ENCODE measurements at regions not wholly inside any gene's neighbourhood (a gene's known extent, or its start where the extent isn't known, plus 50 kb on each side); places are given as distances from the start of the nearest gene placed in this dataset.

DNA sequence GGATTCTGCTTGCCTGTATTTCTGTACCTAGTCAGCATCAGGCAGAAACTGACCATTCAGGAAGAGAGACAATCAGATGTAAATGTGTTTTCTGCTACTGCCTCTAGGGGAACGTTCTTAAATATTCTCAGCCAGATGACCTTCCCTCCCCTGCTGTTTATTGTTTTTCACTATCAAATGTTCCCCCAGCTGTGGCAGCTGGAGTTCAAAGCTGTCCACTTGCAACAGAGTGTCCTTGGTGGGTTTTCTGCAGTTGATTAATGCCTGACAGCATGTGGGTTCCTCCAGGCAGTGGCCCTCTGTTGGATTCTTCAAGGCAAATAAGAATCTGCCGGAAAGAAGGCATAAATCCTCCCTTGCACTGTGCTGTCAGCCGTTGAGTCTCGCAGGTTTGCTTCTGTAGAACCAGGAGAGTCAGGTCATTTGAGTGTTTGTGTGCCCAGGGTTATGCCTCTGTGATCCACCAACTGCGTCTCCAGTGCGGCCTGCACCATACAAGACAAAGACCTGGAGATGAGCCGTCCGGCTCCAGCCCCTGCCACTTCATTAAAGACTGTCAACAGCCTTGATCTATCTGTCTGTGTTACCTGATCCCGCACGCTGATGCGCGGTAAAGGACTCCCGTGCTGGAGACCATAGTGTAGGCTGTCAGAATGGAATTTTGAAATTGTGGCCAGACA, 203.4 kb downstream of the GADD45G start:
- TF ChIP-seq, protein P1, sequence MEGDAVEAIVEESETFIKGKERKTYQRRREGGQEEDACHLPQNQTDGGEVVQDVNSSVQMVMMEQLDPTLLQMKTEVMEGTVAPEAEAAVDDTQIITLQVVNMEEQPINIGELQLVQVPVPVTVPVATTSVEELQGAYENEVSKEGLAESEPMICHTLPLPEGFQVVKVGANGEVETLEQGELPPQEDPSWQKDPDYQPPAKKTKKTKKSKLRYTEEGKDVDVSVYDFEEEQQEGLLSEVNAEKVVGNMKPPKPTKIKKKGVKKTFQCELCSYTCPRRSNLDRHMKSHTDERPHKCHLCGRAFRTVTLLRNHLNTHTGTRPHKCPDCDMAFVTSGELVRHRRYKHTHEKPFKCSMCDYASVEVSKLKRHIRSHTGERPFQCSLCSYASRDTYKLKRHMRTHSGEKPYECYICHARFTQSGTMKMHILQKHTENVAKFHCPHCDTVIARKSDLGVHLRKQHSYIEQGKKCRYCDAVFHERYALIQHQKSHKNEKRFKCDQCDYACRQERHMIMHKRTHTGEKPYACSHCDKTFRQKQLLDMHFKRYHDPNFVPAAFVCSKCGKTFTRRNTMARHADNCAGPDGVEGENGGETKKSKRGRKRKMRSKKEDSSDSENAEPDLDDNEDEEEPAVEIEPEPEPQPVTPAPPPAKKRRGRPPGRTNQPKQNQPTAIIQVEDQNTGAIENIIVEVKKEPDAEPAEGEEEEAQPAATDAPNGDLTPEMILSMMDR (optimal IDR thresholded peaks at IDR 0.05 in 1 of 3, IDR thresholded peaks at IDR 0.05 in 1 of 3, conservative IDR thresholded peaks at IDR 0.05 in 1 of 3; ENCODE audit: extremely low read depth in 1 of 3, insufficient read depth in 2 of 3, low read length in 3 of 3): no peak
- TF ChIP-seq EZH2 (IDR thresholded peaks at IDR 0.05; ENCODE audit: low read length): no peak

Data from keratinocyte (primary cell).